H9 (cell line): ENCODE measurements at regions not wholly inside any gene's neighbourhood (a gene's known extent, or its start where the extent isn't known, plus 50 kb on each side); places are given as distances from the start of the nearest gene placed in this dataset.

ENCODE experiments used
- DNase-seq: peaks from one replicate; pipeline ENCODE4 v3.0.0-alpha.2; 2017
- H2AFZ ChIP-seq: one replicate; pipeline ENCODE4 v1.6.1; 2013; ENCODE audit warnings: mild to moderate bottlenecking, low read length, control low read depth, moderate library complexity
- H2AK5ac ChIP-seq: 2 replicates; pipeline ENCODE4 v1.6.1; 2013; ENCODE audit warnings: low read length, control low read depth, mixed read lengths; ENCODE audit not compliant: insufficient read length
- H2BK120ac ChIP-seq: one replicate; pipeline ENCODE4 v1.6.1; 2013; ENCODE audit warnings: low read depth, mild to moderate bottlenecking, low read length, control low read depth, inconsistent platforms; ENCODE audit not compliant: poor library complexity, severe bottlenecking
- H2BK12ac ChIP-seq: 2 replicates; pipeline ENCODE4 v1.6.1; 2013; ENCODE audit warnings: low read length, control low read depth, mixed read lengths, low read depth; ENCODE audit not compliant: insufficient read length
- H2BK15ac ChIP-seq: 2 replicates; pipeline ENCODE4 v1.6.1; 2013; ENCODE audit warnings: low read depth, low read length, control low read depth
- H2BK20ac ChIP-seq: one replicate; pipeline ENCODE4 v1.6.1; 2013; ENCODE audit warnings: low read depth, mild to moderate bottlenecking, low read length, control low read depth, inconsistent platforms; ENCODE audit not compliant: poor library complexity, severe bottlenecking
- H2BK5ac ChIP-seq: 2 replicates; pipeline ENCODE4 v1.6.1; 2013; ENCODE audit warnings: low read length, control low read depth, mixed read lengths; ENCODE audit not compliant: insufficient read length
- H3K14ac ChIP-seq: 2 replicates; pipeline ENCODE4 v1.6.1; 2013; ENCODE audit warnings: low read length, control low read depth; ENCODE audit not compliant: insufficient read depth
- H3K18ac ChIP-seq: 2 replicates; pipeline ENCODE4 v1.6.1; 2013; ENCODE audit warnings: low read depth, mild to moderate bottlenecking, mixed read lengths, low read length, control low read depth; ENCODE audit not compliant: insufficient read length
- H3K23ac ChIP-seq: 2 replicates; pipeline ENCODE4 v1.6.1; 2013; ENCODE audit warnings: low read length, control low read depth, mixed read lengths, low read depth; ENCODE audit not compliant: insufficient read length
- H3K23me2 ChIP-seq: 2 replicates; pipeline ENCODE4 v1.6.1; 2013; ENCODE audit warnings: low read depth, mild to moderate bottlenecking, mixed read lengths, low read length, control low read depth; ENCODE audit not compliant: insufficient read length, poor library complexity, severe bottlenecking
- H3K27ac ChIP-seq: 2 replicates; pipeline ENCODE4 v1.5.1; 2013; ENCODE audit warnings: low read length, control low read depth, mixed read lengths, low read depth; ENCODE audit not compliant: insufficient read length
- H3K27me3 ChIP-seq: 2 replicates; pipeline ENCODE4 v1.6.1; 2013; ENCODE audit warnings: low read length, control low read depth, inconsistent platforms; ENCODE audit not compliant: insufficient read depth
- H3K4ac ChIP-seq: 2 replicates; pipeline ENCODE4 v1.6.1; 2013; ENCODE audit warnings: low read depth, mild to moderate bottlenecking, control low read depth, inconsistent platforms, low read length, moderate library complexity
- H3K4me1 ChIP-seq: 2 replicates; pipeline ENCODE4 v1.6.1; 2013; ENCODE audit warnings: low read length, control low read depth, inconsistent platforms; ENCODE audit not compliant: insufficient read depth
- H3K4me2 ChIP-seq: 2 replicates; pipeline ENCODE4 v1.6.1; 2013; ENCODE audit warnings: low read length, control low read depth, mixed read lengths; ENCODE audit not compliant: insufficient read length, insufficient read depth
- H3K56ac ChIP-seq: 2 replicates; pipeline ENCODE4 v1.6.1; 2013; ENCODE audit warnings: low read depth, mild to moderate bottlenecking, mixed read lengths, low read length, control low read depth; ENCODE audit not compliant: insufficient read length
- H3K79me1 ChIP-seq: 2 replicates; pipeline ENCODE4 v1.6.1; 2013; ENCODE audit warnings: low read depth, mild to moderate bottlenecking, moderate library complexity, low read length, control low read depth, inconsistent platforms; ENCODE audit not compliant: insufficient read depth, poor library complexity, severe bottlenecking
- H3K79me2 ChIP-seq: 2 replicates; pipeline ENCODE4 v1.6.1; 2013; ENCODE audit warnings: low read length, control low read depth, inconsistent platforms; ENCODE audit not compliant: insufficient read depth
- H3K9ac ChIP-seq: 2 replicates; pipeline ENCODE4 v1.6.1; 2013; ENCODE audit warnings: low read length, control low read depth, mixed read lengths; ENCODE audit not compliant: insufficient read length; ENCODE audit errors: extremely low read depth
- H3K9me3 ChIP-seq: one replicate; pipeline ENCODE4 v1.6.1; 2013; ENCODE audit warnings: low read depth, low read length, inconsistent platforms; ENCODE audit not compliant: control insufficient read depth
- H3T11ph ChIP-seq: one replicate; pipeline ENCODE4 v1.6.1; 2013; ENCODE audit warnings: mild to moderate bottlenecking, low read length, control low read depth, inconsistent platforms
- H4K20me1 ChIP-seq: one replicate; pipeline ENCODE4 v1.6.1; 2013; ENCODE audit not compliant: control insufficient read depth, insufficient read length, insufficient read depth
- H4K5ac ChIP-seq: 2 replicates; pipeline ENCODE4 v1.6.1; 2013; ENCODE audit warnings: low read depth, mild to moderate bottlenecking, mixed read lengths, low read length, control low read depth; ENCODE audit not compliant: insufficient read length
- H4K8ac ChIP-seq: replicated peaks from 2 replicates; pipeline ENCODE4 v1.6.1; 2013; ENCODE audit warnings: low read length, control low read depth, mixed read lengths, low read depth; ENCODE audit not compliant: insufficient read length
- H4K91ac ChIP-seq: 2 replicates; pipeline ENCODE4 v1.6.1; 2013; ENCODE audit warnings: low read depth, mild to moderate bottlenecking, moderate library complexity, mixed read lengths, low read length, control low read depth; ENCODE audit not compliant: insufficient read length
- H3K27ac Mint-ChIP-seq, 3 experiments: 2 replicates in 2 of 3; 3 replicates in 1 of 3; pipeline ENCODE4 v1.8.0; 2020 to 2021; ENCODE audit warnings: mixed read lengths in 3 of 3, mild to moderate bottlenecking in 1 of 3, moderate library complexity in 1 of 3
- H3K27me3 Mint-ChIP-seq: 2 replicates; pipeline ENCODE4 v1.8.0; 2021; ENCODE audit warnings: low read depth, mild to moderate bottlenecking, moderate library complexity, mixed read lengths
- H3K36me3 Mint-ChIP-seq, 3 experiments: 2 replicates in 2 of 3; 3 replicates in 1 of 3; pipeline ENCODE4 v1.8.0; 2020 to 2021; ENCODE audit warnings: low read depth in 3 of 3, mixed read lengths in 3 of 3; ENCODE audit not compliant: insufficient read depth in 1 of 3
- H3K4me1 Mint-ChIP-seq, 2 experiments: 2 replicates each; pipeline ENCODE4 v1.8.0; 2020; ENCODE audit warnings: mixed read lengths in 2 of 2
- H3K4me3 Mint-ChIP-seq, 2 experiments: 2 replicates in 1 of 2; 3 replicates in 1 of 2; pipeline ENCODE4 v1.8.0; 2020 to 2021; ENCODE audit warnings: mild to moderate bottlenecking in 2 of 2, mixed read lengths in 2 of 2, moderate library complexity in 1 of 2
- H3K9me3 Mint-ChIP-seq, 2 experiments: 2 replicates in 1 of 2; 3 replicates in 1 of 2; pipeline ENCODE4 v1.8.0; 2020; ENCODE audit warnings: mild to moderate bottlenecking in 2 of 2, mixed read lengths in 2 of 2, moderate library complexity in 1 of 2
- WGBS: extraction: QIAGEN DNeasy Blood & Tissue Kit; methylation state at CpG from one replicate; pipeline ENCODE4 v1.1.7; 2013; ENCODE audit warnings: missing lambda C conversion rate, low lambda C conversion rate, mixed read lengths; ENCODE audit not compliant: insufficient read length; ENCODE audit errors: extremely low coverage; 5-methylcytosine and 5-hydroxymethylcytosine counted together
- TF ChIP-seq, protein P1 (sequence below): fragments of 200-600 bp; sonication (generic); conservative IDR thresholded peaks from 3 replicates; pipeline ENCODE4 v1.8.0; 2021; ENCODE audit warnings: antibody characterized with exemption, mild to moderate bottlenecking

DNA sequence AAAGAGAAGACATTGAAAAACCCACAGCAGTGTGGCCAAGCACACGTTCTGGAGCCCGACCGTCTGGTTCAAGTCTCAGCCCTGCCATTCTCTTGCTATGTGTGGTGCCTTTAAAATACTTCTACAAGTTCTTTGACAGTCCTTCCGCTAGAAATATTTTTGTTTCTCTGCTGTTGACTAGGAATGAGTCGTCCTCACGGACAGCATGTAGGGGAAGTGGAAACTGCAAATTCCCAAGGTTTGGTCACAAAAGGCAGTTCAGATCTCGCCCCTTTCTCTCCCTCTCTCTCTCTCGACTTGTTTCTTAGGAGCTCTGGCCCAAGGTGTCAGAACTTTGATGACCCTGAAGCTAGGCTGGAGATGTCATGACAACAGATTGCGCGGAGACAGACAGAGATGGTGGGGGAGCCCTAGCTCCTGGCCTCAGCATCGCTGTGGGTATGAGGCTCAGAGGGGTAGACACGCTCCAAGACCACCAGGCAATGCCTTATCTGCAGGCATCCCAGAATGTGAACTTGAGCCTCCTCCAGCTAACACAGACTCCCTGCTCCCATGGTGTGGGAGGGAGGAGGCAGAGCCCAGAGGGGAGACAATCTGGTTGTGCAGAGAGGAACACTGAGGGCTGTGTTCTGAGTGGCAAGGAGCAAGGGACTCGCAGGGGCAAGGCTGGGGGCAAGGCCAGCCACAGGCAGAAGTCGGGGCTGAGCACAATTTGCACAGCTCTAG is 368.9 kb upstream of the SULF2 start:
- Histone ChIP-seq H3K56ac (no peak overlapping the region), H2AK5ac (no peak overlapping the region), H3K27ac (no peak overlapping the region), H4K5ac (no peak overlapping the region), H3K79me2 (no peaks in the 10 kb centered on the region), H4K91ac (no peak overlapping the region), H2AFZ (no peak overlapping the region), H3K4ac (no peak overlapping the region), H2BK15ac (no peak overlapping the region), H3T11ph (no peak overlapping the region), H3K9ac (no peak overlapping the region), H4K20me1 (no peaks in the 10 kb centered on the region), H3K23ac (no peak overlapping the region), H3K18ac (no peak overlapping the region), H3K79me1 (no peaks in the 10 kb centered on the region), H2BK12ac (no peak overlapping the region), H3K23me2 (no peaks in the 10 kb centered on the region), H2BK120ac (no peak overlapping the region), H2BK5ac (no peak overlapping the region), H3K14ac (no peak overlapping the region), H3K27me3 (no peaks in the 10 kb centered on the region), H3K4me2 (no peak overlapping the region), H2BK20ac (no peak overlapping the region), H3K4me1 (no peaks in the 10 kb centered on the region), H3K9me3 (peaks cover 9% of the 10 kb centered on the region), H4K8ac (no peak overlapping the region)
- Mint-ChIP-seq H3K4me1 (peaks cover 25 to 28% of the 10 kb centered on the region in 2 experiments), H3K4me3 (no peak overlapping the region), H3K27me3 (peaks cover 4% of the 10 kb centered on the region), H3K9me3 (peaks cover 15 to 21% of the 10 kb centered on the region in 2 experiments), H3K36me3 (peaks cover 7 to 10% (median 8%) of the 10 kb centered on the region in 3 experiments; a peak in 6 of 7 replicates), H3K27ac (no peak overlapping the region; a peak in 2 of 7 replicates)
- TF ChIP-seq, protein P1, sequence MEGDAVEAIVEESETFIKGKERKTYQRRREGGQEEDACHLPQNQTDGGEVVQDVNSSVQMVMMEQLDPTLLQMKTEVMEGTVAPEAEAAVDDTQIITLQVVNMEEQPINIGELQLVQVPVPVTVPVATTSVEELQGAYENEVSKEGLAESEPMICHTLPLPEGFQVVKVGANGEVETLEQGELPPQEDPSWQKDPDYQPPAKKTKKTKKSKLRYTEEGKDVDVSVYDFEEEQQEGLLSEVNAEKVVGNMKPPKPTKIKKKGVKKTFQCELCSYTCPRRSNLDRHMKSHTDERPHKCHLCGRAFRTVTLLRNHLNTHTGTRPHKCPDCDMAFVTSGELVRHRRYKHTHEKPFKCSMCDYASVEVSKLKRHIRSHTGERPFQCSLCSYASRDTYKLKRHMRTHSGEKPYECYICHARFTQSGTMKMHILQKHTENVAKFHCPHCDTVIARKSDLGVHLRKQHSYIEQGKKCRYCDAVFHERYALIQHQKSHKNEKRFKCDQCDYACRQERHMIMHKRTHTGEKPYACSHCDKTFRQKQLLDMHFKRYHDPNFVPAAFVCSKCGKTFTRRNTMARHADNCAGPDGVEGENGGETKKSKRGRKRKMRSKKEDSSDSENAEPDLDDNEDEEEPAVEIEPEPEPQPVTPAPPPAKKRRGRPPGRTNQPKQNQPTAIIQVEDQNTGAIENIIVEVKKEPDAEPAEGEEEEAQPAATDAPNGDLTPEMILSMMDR: no peak
- no CpG with 5 or more reads among the region's 14 CpGs for WGBS
- no peak for DNase-seq
